HepG2 (cell line): ENCODE measurements at regions not wholly inside any gene's neighbourhood (a gene's known extent, or its start where the extent isn't known, plus 50 kb on each side); places are given as distances from the start of the nearest gene placed in this dataset.

Source experiments
- ATAC-seq: fragments of 200-7000 bp; cut with Tn5 transposase; 3 replicates; pipeline ENCODE4 v1.9.1; 2020; ENCODE audit warnings: mild to moderate bottlenecking, moderate library complexity
- BruUV-seq: library from RNA; stranded (reverse); fragments of 400-500 nt; replicated peaks from 2 replicates; lab custom pipeline; 2021; lab: Mats Ljungman, UMichigan
- CTCF ChIA-PET: fragments of 300-600 bp; formaldehyde crosslinking; extraction: SDS; loops from one replicate; lab custom pipeline; 2021; ENCODE audit warnings: low total read pairs, inconsistent platforms, low intra/inter-chr PET ratio; lab: Yijun Ruan, JAX
- POLR2A ChIA-PET: fragments of 350-600 bp; sonication (Branson Sonifier 250); formaldehyde crosslinking; loops from one replicate; lab custom pipeline; 2020; ENCODE audit warnings: antibody characterized with exemption, inconsistent platforms; lab: Yijun Ruan, JAX
- DNase-seq: peaks from one replicate; pipeline ENCODE4 v3.0.0-alpha.2; 2015; ENCODE audit warnings: low spot score
- FAIRE-seq: peaks from 3 replicates; lab custom pipeline; 2011; peaks lifted over from hg19 to GRCh38; lab: Jason Lieb, UNC
- H2AFZ ChIP-seq: one replicate; pipeline ENCODE4 v1.6.1; 2011; ENCODE audit warnings: low read length, inconsistent platforms
- H3K27ac ChIP-seq: fragments of 300-600 bp; 3 replicates; pipeline ENCODE4 v1.8.0; 2011; ENCODE audit warnings: mixed run types, mild to moderate bottlenecking, mixed read lengths, low read length, inconsistent platforms; ENCODE audit not compliant: insufficient read depth; ENCODE audit errors: extremely low read length
- H3K27me3 ChIP-seq, 2 experiments: fragments of 200-600 bp in 1 of 2; 2 replicates in 1 of 2; 3 replicates in 1 of 2; pipeline versions ENCODE4 v1.6.0 to v1.8.0; 2011; ENCODE audit warnings: low read length in 2 of 2, mild to moderate bottlenecking in 2 of 2, moderate library complexity in 2 of 2, inconsistent platforms in 1 of 2; ENCODE audit not compliant: insufficient read depth in 2 of 2, control insufficient read depth in 1 of 2
- H3K36me3 ChIP-seq, 2 experiments: fragments of 200-600 bp in 1 of 2; replicated peaks in 1 of 2; 2 replicates in 1 of 2; 3 replicates in 1 of 2; pipeline versions ENCODE4 v1.5.1 to v1.8.0; 2011; ENCODE audit warnings: low read length in 2 of 2, inconsistent platforms in 1 of 2; ENCODE audit not compliant: insufficient read depth in 2 of 2, control insufficient read depth in 1 of 2
- H3K4me1 ChIP-seq: 2 replicates; pipeline ENCODE4 v1.5.1; 2012; ENCODE audit warnings: low read length, inconsistent platforms; ENCODE audit not compliant: insufficient read depth
- H3K4me2 ChIP-seq: 2 replicates; pipeline ENCODE4 v1.6.0; 2011; ENCODE audit warnings: low read depth, low read length, inconsistent platforms
- H3K4me3 ChIP-seq, 3 experiments: fragments of 200-600 bp in 1 of 3; sonication (generic), shearing (Covaris generic) in 1 of 3; replicated peaks in 1 of 3; 2 replicates each; pipeline ENCODE4 v1.5.1; 2011 to 2016; ENCODE audit warnings: low read length in 3 of 3, inconsistent platforms in 2 of 3, low read depth in 2 of 3, mild to moderate bottlenecking in 2 of 3, control low read depth in 1 of 3, mixed read lengths in 1 of 3; ENCODE audit not compliant: insufficient read depth in 1 of 3
- H3K79me2 ChIP-seq: one replicate; pipeline ENCODE4 v1.6.1; 2011; ENCODE audit warnings: low read length, inconsistent platforms; ENCODE audit not compliant: insufficient read depth
- H3K9ac ChIP-seq: 2 replicates; pipeline ENCODE4 v1.6.0; 2011; ENCODE audit warnings: mild to moderate bottlenecking, low read depth, low read length, inconsistent platforms; ENCODE audit not compliant: insufficient read depth
- H3K9me3 ChIP-seq: 2 replicates; pipeline ENCODE4 v1.5.1; 2012; ENCODE audit warnings: mild to moderate bottlenecking, low read length
- H4K20me1 ChIP-seq: 2 replicates; pipeline ENCODE4 v1.6.0; 2011; ENCODE audit warnings: inconsistent platforms, mild to moderate bottlenecking, low read length, moderate library complexity; ENCODE audit not compliant: insufficient read depth
- MAX ChIP-seq: IDR thresholded peaks from 2 replicates; pipeline ENCODE4 v1.6.1; 2012; ENCODE audit warnings: inconsistent platforms
- NFKB2 ChIP-seq: sonication (generic); formaldehyde crosslinking; IDR thresholded peaks from 2 replicates; pipeline ENCODE4 v1.4.0; 2020; ENCODE audit warnings: missing genetic modification reagents, borderline replicate concordance
- PITX1 ChIP-seq: sonication (generic); formaldehyde crosslinking; IDR thresholded peaks from 2 replicates; pipeline ENCODE4 v1.5.1; 2020; ENCODE audit warnings: mild to moderate bottlenecking, missing genetic modification reagents
- PRMT3 ChIP-seq: sonication (generic); formaldehyde crosslinking; IDR thresholded peaks from 2 replicates; pipeline ENCODE4 v1.8.1; 2022; ENCODE audit warnings: low read depth, mild to moderate bottlenecking, moderate library complexity, missing genetic modification reagents, borderline replicate concordance
- ZNF142 ChIP-seq: sonication (generic); formaldehyde crosslinking; IDR thresholded peaks from 2 replicates; pipeline ENCODE4 v1.4.0; 2020; ENCODE audit warnings: missing genetic modification reagents
- ZNF430 ChIP-seq: sonication (generic); formaldehyde crosslinking; IDR thresholded peaks from 2 replicates; pipeline ENCODE4 v1.9.0; 2021; ENCODE audit warnings: mild to moderate bottlenecking, missing genetic modification reagents
- ZNF660 ChIP-seq: sonication (generic); formaldehyde crosslinking; IDR thresholded peaks from 2 replicates; pipeline ENCODE4 v1.5.1; 2020; ENCODE audit warnings: mild to moderate bottlenecking, low read depth, missing genetic modification reagents, borderline replicate concordance
- ZSCAN22 ChIP-seq: sonication (generic); formaldehyde crosslinking; IDR thresholded peaks from 2 replicates; pipeline ENCODE4 v1.4.0; 2020; ENCODE audit warnings: mild to moderate bottlenecking, missing genetic modification reagents
- ZUFSP ChIP-seq: sonication (generic); formaldehyde crosslinking; IDR thresholded peaks from 2 replicates; pipeline ENCODE4 v1.9.0; 2021; ENCODE audit warnings: missing genetic modification reagents, mild to moderate bottlenecking, borderline replicate concordance
- WGBS: methylation state at CpG from one replicate; pipeline ENCODE4 v1.1.6; 2017; ENCODE audit warnings: low lambda C conversion rate; 5-methylcytosine and 5-hydroxymethylcytosine counted together
- in situ Hi-C: cut with HindIII; loops from 2 replicates; pipeline ENCODE4 v1.10.0; 2017; ENCODE audit warnings: low pct_unique_long_range_greater_than_20kb; ENCODE audit not compliant: extremely low pct_ligation_motif_present
- intact Hi-C: fragments of 100-400 bp; cut with micrococcal nuclease; formaldehyde crosslinking; loops from one replicate; pipeline ENCODE4 v1.10.0; 2022; ENCODE audit not compliant: unreplicated experiment

GRCh38 chr5:30957591-30957990, 235.9 kb upstream of the CDH6 start:
- Histone ChIP-seq H3K9ac (no peak overlapping the region), H3K4me3 (no peak overlapping the region), H3K36me3 (no peaks in the 10 kb centered on the region), H3K4me2 (no peak overlapping the region), H3K4me1 (no peaks in the 10 kb centered on the region), H4K20me1 (no peaks in the 10 kb centered on the region), H3K27me3 (no peaks in the 10 kb centered on the region), H3K27ac (no peak overlapping the region), H2AFZ (no peak overlapping the region), H3K9me3 (no peaks in the 10 kb centered on the region), H3K79me2 (no peaks in the 10 kb centered on the region)
- WGBS = 23% methylated on average over 2 of the region's 2 CpGs
- ChIA-PET POLR2A (no interaction called here), CTCF (no interaction called here)
- FAIRE-seq (no peak), ATAC-seq (no peak), DNase-seq (no peak)
- no TSS peak for BruUV-seq
- in situ Hi-C loops = no loop called here
- intact Hi-C loops = no loop called here
- no peak for TF ChIP-seq ZUFSP (CRISPR knock-in tag)
- TF ChIP-seq ZNF142 (CRISPR knock-in tag) = no peak
- no peak for TF ChIP-seq ZSCAN22
- no peak for TF ChIP-seq ZNF430 (CRISPR knock-in tag)
- TF ChIP-seq PRMT3 (CRISPR knock-in tag) = no peak
- no peak for TF ChIP-seq ZNF660 (CRISPR knock-in tag)
- TF ChIP-seq MAX = no peak
- no peak for TF ChIP-seq NFKB2
- TF ChIP-seq PITX1 (CRISPR knock-in tag) = no peak
